Body of pancreas (tissue), 4 donors: ENCODE measurements at regions not wholly inside any gene's neighbourhood (a gene's known extent, or its start where the extent isn't known, plus 50 kb on each side); places are given as distances from the start of the nearest gene placed in this dataset.

Experiments
- CTCF ChIP-seq, 7 experiments: fragments of 450-650 bp in 4 of 7; fragments of 200-600 bp in 3 of 7; sonication (generic) in 3 of 7; IDR thresholded peaks; one replicate each; pipeline ENCODE4 v1.5.1; 2016 to 2019; ENCODE audit warnings: antibody characterized with exemption in 7 of 7
- POLR2A ChIP-seq, 3 donors: fragments of 450-650 bp; IDR thresholded peaks; one replicate each; pipeline ENCODE4 v1.6.1; 2016; ENCODE audit warnings: antibody characterized with exemption in 3 of 3, mild to moderate bottlenecking in 2 of 3

- TF ChIP-seq CTCF (IDR thresholded peaks at IDR 0.05) (no peak), POLR2A (IDR thresholded peaks at IDR 0.05) (no peak)
Observed at GRCh38 chr9:94014920-94015319, 59.8 kb upstream of the BARX1 start.
